ENCODE measurements at regions not wholly inside any gene's neighbourhood (a gene's known extent, or its start where the extent isn't known, plus 50 kb on each side); places are given as distances from the start of the nearest gene placed in this dataset.

- no peak for TF ChIP-seq REST (IDR thresholded peaks at IDR 0.05; ENCODE audit: insufficient read depth in 1 of 2, low read depth in 2 of 2, low read length in 2 of 2)
- no peak for TF ChIP-seq TAF1 (IDR thresholded peaks at IDR 0.05; ENCODE audit: borderline replicate concordance, insufficient read depth, low read length)
- TF ChIP-seq POLR2AphosphoS5 (IDR thresholded peaks at IDR 0.05; ENCODE audit: low read depth, low read length), result no peak
- no peak for TF ChIP-seq SIN3A (IDR thresholded peaks at IDR 0.05; ENCODE audit: borderline replicate concordance, insufficient read depth, low read length)
- no peak for TF ChIP-seq FOXP2 (optimal IDR thresholded peaks at IDR 0.05; ENCODE audit: borderline replicate concordance, extremely low read depth, extremely low read length, insufficient read depth)
These were observed 330.2 kb downstream of the RBM43 start for GRCh38 chr2:150931451-150931850.

All from PFSK-1 (cell line).